K562 (cell line): ENCODE measurements at regions not wholly inside any gene's neighbourhood (a gene's known extent, or its start where the extent isn't known, plus 50 kb on each side); places are given as distances from the start of the nearest gene placed in this dataset.

Experiments used
- DPF2 ChIP-seq: fragments of 450-650 bp; IDR thresholded peaks from 2 replicates; pipeline ENCODE4 v1.6.1; 2016
- ELF4 ChIP-seq: fragments of 450-650 bp; formaldehyde crosslinking; IDR thresholded peaks from 2 replicates; pipeline ENCODE4 v1.4.0; 2022; ENCODE audit warnings: missing genetic modification characterization
- HDGF ChIP-seq: fragments of 450-650 bp; IDR thresholded peaks from 2 replicates; pipeline ENCODE4 v1.6.1; 2016
- MAX ChIP-seq: sonication (generic); formaldehyde crosslinking; IDR thresholded peaks from 2 replicates; pipeline ENCODE4 v1.9.0; 2022; ENCODE audit warnings: mild to moderate bottlenecking, missing genetic modification reagents
- SP1 ChIP-seq: sonication (generic); formaldehyde crosslinking; IDR thresholded peaks from 2 replicates; pipeline ENCODE4 v1.8.1; 2022; ENCODE audit warnings: mild to moderate bottlenecking, missing genetic modification reagents
- ZBTB33 ChIP-seq: sonication (generic); formaldehyde crosslinking; IDR thresholded peaks from 2 replicates; pipeline ENCODE4 v1.8.1; 2023; ENCODE audit warnings: mild to moderate bottlenecking, missing genetic modification reagents

- TF ChIP-seq ELF4 (CRISPR knock-in tag), result no peak
- no peak for TF ChIP-seq ZBTB33
- no peak for TF ChIP-seq DPF2
- TF ChIP-seq SP1, result no peak
- 0 out of 2 replicates have a peak, but pooled peaks have one; percentile 18 for TF ChIP-seq MAX (CRISPR knock-in tag)
- no peak for TF ChIP-seq HDGF
These were observed 99.3 kb upstream of the INSIG1 start for GRCh38 chr7:155198196-155198892.
